HG03571 (cell line): ENCODE measurements at regions not wholly inside any gene's neighbourhood (a gene's known extent, or its start where the extent isn't known, plus 50 kb on each side); places are given as distances from the start of the nearest gene placed in this dataset.
"Not testable (repeated sequence)": the region's sequence is repeated elsewhere in the genome, so short reads cannot be mapped to it uniquely, and the experiment has no call there.

ENCODE experiments used
- ATAC-seq: cut with Tn5 transposase; IDR thresholded peaks from one replicate; pipeline ENCODE4 v1.9.1; 2021; ENCODE audit not compliant: unreplicated experiment

- no peak for ATAC-seq
Observed at GRCh38 chr5:116772806-116773205, 198.2 kb upstream of the SEMA6A start.

GRCh38 chr5:116772152-116772501, 197.5 kb upstream of the SEMA6A start:
- ATAC-seq: no peak

GRCh38 chr5:116771466-116772151, 197.0 kb upstream of the SEMA6A start:
- no peak for ATAC-seq

- not testable (repeated sequence) for ATAC-seq
Observed at GRCh38 chr5:116769953-116770352, 195.3 kb upstream of the SEMA6A start.

- no peak for ATAC-seq
Observed at GRCh38 chr5:116769470-116769869, 194.8 kb upstream of the SEMA6A start.

GRCh38 chr5:116766470-116766947, 191.9 kb upstream of the SEMA6A start:
- peak; percentile 35 for ATAC-seq

- no peak for ATAC-seq
Observed at GRCh38 chr5:116765441-116765840, 190.8 kb upstream of the SEMA6A start.

GRCh38 chr5:116764941-116765340, 190.3 kb upstream of the SEMA6A start:
- no peak for ATAC-seq

GRCh38 chr5:116763987-116764866, 189.6 kb upstream of the SEMA6A start:
- peak; percentile 76 for ATAC-seq

- ATAC-seq: no peak
Observed at GRCh38 chr5:116759860-116760640, 185.4 kb upstream of the SEMA6A start.

GRCh38 chr5:116757326-116757725, 182.7 kb upstream of the SEMA6A start:
- no peak for ATAC-seq

GRCh38 chr5:116756531-116756930, 181.9 kb upstream of the SEMA6A start:
- ATAC-seq: no peak

- no peak for ATAC-seq
Observed at GRCh38 chr5:116754556-116754955, 179.9 kb upstream of the SEMA6A start.

GRCh38 chr5:116751684-116752083, 177.1 kb upstream of the SEMA6A start:
- ATAC-seq: no peak

GRCh38 chr5:116750631-116751580, 176.3 kb upstream of the SEMA6A start:
- no peak for ATAC-seq

- ATAC-seq: no peak
Observed at GRCh38 chr5:116747881-116748280, 173.3 kb upstream of the SEMA6A start.

GRCh38 chr5:116746668-116747067, 172.0 kb upstream of the SEMA6A start:
- ATAC-seq: no peak

- ATAC-seq: no peak
Observed at GRCh38 chr5:116740771-116741170, 166.1 kb upstream of the SEMA6A start.

GRCh38 chr5:116739571-116739970, 164.9 kb upstream of the SEMA6A start:
- no peak for ATAC-seq

GRCh38 chr5:116738615-116739261, 164.1 kb upstream of the SEMA6A start:
- no peak for ATAC-seq
